Ascending aorta (tissue), 2 donors: ENCODE measurements at regions not wholly inside any gene's neighbourhood (a gene's known extent, or its start where the extent isn't known, plus 50 kb on each side); places are given as distances from the start of the nearest gene placed in this dataset.
A peak's percentile ranks its signal among the peaks of the same experiment; 100 is the strongest.

Experiments
- DNase-seq, 2 donors: peaks; one replicate each; pipeline ENCODE4 v3.0.0-alpha.2; 2019; ENCODE audit warnings: low spot score in 2 of 2
- H3K27ac ChIP-seq, 2 donors: fragments of 200-600 bp; sonication (generic); one replicate each; pipeline ENCODE4 v1.5.1; 2016 to 2017; ENCODE audit warnings: mild to moderate bottlenecking in 1 of 2
- H3K27me3 ChIP-seq: fragments of 200-600 bp; sonication (generic); one replicate; pipeline ENCODE4 v1.5.1; 2017
- H3K36me3 ChIP-seq, 2 donors: fragments of 200-600 bp; sonication (generic); one replicate each; pipeline ENCODE4 v1.5.1; 2016
- H3K4me1 ChIP-seq, 2 donors: fragments of 200-600 bp; sonication (generic); one replicate each; pipeline ENCODE4 v1.5.1; 2016 to 2017; ENCODE audit warnings: mild to moderate bottlenecking in 1 of 2
- H3K4me3 ChIP-seq, 2 donors: fragments of 200-600 bp; sonication (generic); one replicate each; pipeline ENCODE4 v1.5.1; 2016 to 2017; ENCODE audit warnings: mild to moderate bottlenecking in 1 of 2
- H3K9me3 ChIP-seq, 2 donors: fragments of 200-600 bp; sonication (generic); one replicate each; pipeline ENCODE4 v1.5.1; 2016
- CTCF ChIP-seq, 3 experiments: fragments of 200-600 bp in 2 of 3; fragments of 450-650 bp in 1 of 3; sonication (generic) in 2 of 3; IDR thresholded peaks; one replicate each; pipeline ENCODE4 v1.5.1; 2016 to 2019; ENCODE audit warnings: antibody characterized with exemption in 3 of 3, mild to moderate bottlenecking in 1 of 3, moderate library complexity in 1 of 3
- intact Hi-C: fragments of 100-400 bp; cut with DNase I; formaldehyde crosslinking; loops from one replicate; pipeline ENCODE4 v1.15.1; 2023

GRCh38 chr2:60628615-60629304, 75.3 kb upstream of the BCL11A start:
- Histone ChIP-seq H3K4me1 (no peaks in the 10 kb centered on the region), H3K4me3 (no peak overlapping the region), H3K27me3 (no peaks in the 10 kb centered on the region), H3K36me3 (no peaks in the 10 kb centered on the region), H3K27ac (no peak overlapping the region), H3K9me3 (no peaks in the 10 kb centered on the region)
- intact Hi-C loops: no loop called here
- no peak for DNase-seq
- no peak for TF ChIP-seq CTCF (IDR thresholded peaks at IDR 0.05)

GRCh38 chr2:60629305-60629662, 75.8 kb upstream of the BCL11A start:
- Histone ChIP-seq H3K4me1 (no peaks in the 10 kb centered on the region), H3K36me3 (no peaks in the 10 kb centered on the region), H3K4me3 (no peak overlapping the region), H3K9me3 (no peaks in the 10 kb centered on the region), H3K27me3 (no peaks in the 10 kb centered on the region), H3K27ac (no peak overlapping the region)
- intact Hi-C loops: no loop called here
- DNase-seq: no peak
- no peak for TF ChIP-seq CTCF (IDR thresholded peaks at IDR 0.05)

GRCh38 chr2:60629801-60630385, 76.4 kb upstream of the BCL11A start:
- DNase-seq: no peak
- H3K27me3 ChIP-seq: no peaks in the 10 kb centered on the region
- no peak for TF ChIP-seq CTCF (IDR thresholded peaks at IDR 0.05)
- intact Hi-C loops: no loop called here
- H3K9me3 ChIP-seq: no peaks in the 10 kb centered on the region
- H3K36me3 ChIP-seq: no peaks in the 10 kb centered on the region
- no peak overlapping the region for H3K27ac ChIP-seq
- H3K4me3 ChIP-seq: no peak overlapping the region
- H3K4me1 ChIP-seq: no peaks in the 10 kb centered on the region

DNA sequence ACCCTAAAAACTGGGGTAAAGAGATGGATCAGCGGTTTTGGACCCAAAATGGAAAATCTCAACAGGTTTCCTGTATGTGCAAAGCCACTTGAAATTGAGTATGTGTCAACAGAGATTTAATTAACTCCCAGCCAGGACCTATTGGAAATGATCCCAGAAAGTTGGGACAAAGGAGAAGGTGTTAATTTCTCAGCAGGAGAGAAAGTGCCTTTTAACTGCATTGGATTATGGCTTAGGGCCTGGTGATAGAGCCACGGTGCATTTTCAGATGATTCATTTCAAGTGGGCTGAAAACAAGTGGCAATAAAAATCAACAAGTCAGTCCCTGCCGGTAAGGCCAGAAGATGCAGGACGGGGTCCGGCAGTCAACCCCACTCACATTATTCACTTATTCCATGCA, 80.2 kb upstream of the BCL11A start:
- no peak overlapping the region for H3K4me3 ChIP-seq
- no peaks in the 10 kb centered on the region for H3K27me3 ChIP-seq
- H3K9me3 ChIP-seq: no peaks in the 10 kb centered on the region
- H3K4me1 ChIP-seq: no peaks in the 10 kb centered on the region
- no peak for TF ChIP-seq CTCF (IDR thresholded peaks at IDR 0.05)
- intact Hi-C loops: no loop called here
- no peaks in the 10 kb centered on the region for H3K36me3 ChIP-seq
- DNase-seq: no peak
- no peak overlapping the region for H3K27ac ChIP-seq

- no peak overlapping the region for H3K27ac ChIP-seq
- no peak overlapping the region for H3K4me3 ChIP-seq
- peak in 1 of 2 donors; percentile 21 for DNase-seq
- H3K27me3 ChIP-seq: no peaks in the 10 kb centered on the region
- no peaks in the 10 kb centered on the region for H3K36me3 ChIP-seq
- TF ChIP-seq CTCF (IDR thresholded peaks at IDR 0.05): no peak
- H3K4me1 ChIP-seq: no peaks in the 10 kb centered on the region
- no peaks in the 10 kb centered on the region for H3K9me3 ChIP-seq
- intact Hi-C loops: no loop called here
Observed at GRCh38 chr2:60634438-60634837, 81.0 kb upstream of the BCL11A start.
